HL-60 (cell line): ENCODE measurements at regions not wholly inside any gene's neighbourhood (a gene's known extent, or its start where the extent isn't known, plus 50 kb on each side); places are given as distances from the start of the nearest gene placed in this dataset.
A peak's percentile ranks its signal among the peaks of the same experiment; 100 is the strongest.

Experiments
- DNase-seq, 2 experiments: peaks; one replicate each; pipeline ENCODE4 v3.0.0-alpha.2; 2010 to 2020; ENCODE audit warnings: low read depth in 1 of 2, low spot score in 1 of 2
- H3K27ac ChIP-seq: fragments of 250-450 bp; sonication (Bioruptor Pico); replicated peaks from 2 replicates; pipeline ENCODE4 v1.5.1; 2020; ENCODE audit warnings: mild to moderate bottlenecking, moderate library complexity
- H3K27me3 ChIP-seq: fragments of 250-450 bp; sonication (Bioruptor Pico); 2 replicates; pipeline ENCODE4 v1.5.1; 2021; ENCODE audit warnings: mild to moderate bottlenecking, moderate library complexity; ENCODE audit not compliant: insufficient read depth, poor library complexity, severe bottlenecking
- H3K4me3 ChIP-seq: replicated peaks from 2 replicates; pipeline ENCODE4 v1.5.1; 2011; ENCODE audit warnings: mild to moderate bottlenecking, control low read depth, low read length; ENCODE audit not compliant: insufficient read depth
- GABPA ChIP-seq: IDR thresholded peaks from 2 replicates; pipeline ENCODE4 v1.6.1; 2012; ENCODE audit warnings: low read depth
- POLR2AphosphoS5 ChIP-seq: IDR thresholded peaks from 2 replicates; pipeline ENCODE4 v1.6.1; 2012; ENCODE audit warnings: low read depth
- REST ChIP-seq: IDR thresholded peaks from 2 replicates; pipeline ENCODE4 v1.6.1; 2012; ENCODE audit warnings: low read depth; ENCODE audit not compliant: insufficient replicate concordance
- SPI1 ChIP-seq: IDR thresholded peaks from 2 replicates; pipeline ENCODE4 v1.6.1; 2012; ENCODE audit warnings: low read depth, mild to moderate bottlenecking, borderline replicate concordance
- TF ChIP-seq, protein P1 (sequence below): IDR thresholded peaks from one replicate; pipeline ENCODE4 v1.5.1; 2011; ENCODE audit warnings: low read length, control low read depth, inconsistent platforms; ENCODE audit not compliant: insufficient read depth

DNA sequence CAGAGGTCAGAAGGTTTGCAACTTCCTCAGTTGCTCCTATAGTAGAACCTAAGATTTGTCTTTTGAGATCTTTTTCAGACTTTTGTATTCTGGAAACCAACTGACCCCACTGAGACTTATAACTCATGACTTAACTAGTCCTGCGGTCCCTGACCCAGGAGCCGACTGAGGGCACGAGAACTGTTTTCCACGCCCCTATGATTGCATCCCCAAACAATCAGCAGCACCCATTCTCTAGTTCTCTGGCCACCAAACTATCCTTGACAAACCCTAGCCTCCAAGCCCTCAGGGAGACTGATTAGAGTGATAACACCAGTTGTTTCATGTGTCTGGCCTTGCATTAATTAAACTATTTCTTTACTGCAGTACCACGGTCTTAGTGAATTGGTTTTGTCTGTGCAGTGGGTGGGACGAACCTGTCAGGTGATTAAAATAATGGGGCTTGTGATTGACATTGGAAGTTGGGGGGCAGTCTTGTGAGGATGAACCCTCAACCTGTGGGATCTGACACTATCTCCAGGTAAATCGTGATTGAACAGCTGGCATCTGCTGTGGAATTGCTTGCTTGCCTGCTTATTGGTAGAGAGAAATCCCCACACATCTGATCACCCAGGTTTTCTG is 95.7 kb downstream of the B3GNT2 start:
- no peak for TF ChIP-seq POLR2AphosphoS5
- TF ChIP-seq GABPA, result no peak
- no peak for TF ChIP-seq REST
- TF ChIP-seq, protein P1, sequence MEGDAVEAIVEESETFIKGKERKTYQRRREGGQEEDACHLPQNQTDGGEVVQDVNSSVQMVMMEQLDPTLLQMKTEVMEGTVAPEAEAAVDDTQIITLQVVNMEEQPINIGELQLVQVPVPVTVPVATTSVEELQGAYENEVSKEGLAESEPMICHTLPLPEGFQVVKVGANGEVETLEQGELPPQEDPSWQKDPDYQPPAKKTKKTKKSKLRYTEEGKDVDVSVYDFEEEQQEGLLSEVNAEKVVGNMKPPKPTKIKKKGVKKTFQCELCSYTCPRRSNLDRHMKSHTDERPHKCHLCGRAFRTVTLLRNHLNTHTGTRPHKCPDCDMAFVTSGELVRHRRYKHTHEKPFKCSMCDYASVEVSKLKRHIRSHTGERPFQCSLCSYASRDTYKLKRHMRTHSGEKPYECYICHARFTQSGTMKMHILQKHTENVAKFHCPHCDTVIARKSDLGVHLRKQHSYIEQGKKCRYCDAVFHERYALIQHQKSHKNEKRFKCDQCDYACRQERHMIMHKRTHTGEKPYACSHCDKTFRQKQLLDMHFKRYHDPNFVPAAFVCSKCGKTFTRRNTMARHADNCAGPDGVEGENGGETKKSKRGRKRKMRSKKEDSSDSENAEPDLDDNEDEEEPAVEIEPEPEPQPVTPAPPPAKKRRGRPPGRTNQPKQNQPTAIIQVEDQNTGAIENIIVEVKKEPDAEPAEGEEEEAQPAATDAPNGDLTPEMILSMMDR, result no peak
- no peak for TF ChIP-seq SPI1
- no peak overlapping the region for H3K4me3 ChIP-seq
- no peaks in the 10 kb centered on the region for H3K27me3 ChIP-seq
- no peak overlapping the region for H3K27ac ChIP-seq
- no peak for DNase-seq

GRCh38 chr2:62291052-62291451 is 95.1 kb downstream of the B3GNT2 start:
- H3K4me3 ChIP-seq, result no peak overlapping the region
- TF ChIP-seq GABPA (no peak), REST (no peak), SPI1 (no peak), POLR2AphosphoS5 (no peak)
- TF ChIP-seq, protein P1, result no peak
- DNase-seq, result no peak
- no peaks in the 10 kb centered on the region for H3K27me3 ChIP-seq
- no peak overlapping the region for H3K27ac ChIP-seq

GRCh38 chr2:62287899-62288880 is 92.3 kb downstream of the B3GNT2 start:
- Histone ChIP-seq H3K27ac (no peak overlapping the region), H3K4me3 (no peak overlapping the region), H3K27me3 (no peaks in the 10 kb centered on the region)
- TF ChIP-seq, protein P1, result no peak
- TF ChIP-seq REST, result no peak
- TF ChIP-seq POLR2AphosphoS5, result peak; percentile 84
- no peak for TF ChIP-seq GABPA
- no peak for TF ChIP-seq SPI1
- peak; percentile 88 to 93 for DNase-seq
